ENCODE measurements at regions not wholly inside any gene's neighbourhood (a gene's known extent, or its start where the extent isn't known, plus 50 kb on each side); places are given as distances from the start of the nearest gene placed in this dataset.

GRCh38 chr17:10899281-10899680 lies 61.4 kb upstream of the PIRT start:
- H3K27me3 ChIP-seq (replicated peaks; ENCODE audit: insufficient read depth), result no peaks in the 10 kb centered on the region
- no peak for DNase-seq (ENCODE audit: low spot score)
- H3K9me3 ChIP-seq, result no peaks in the 10 kb centered on the region
- no peak for ATAC-seq (ENCODE audit: insufficient number of reproducible peaks, low FRiP score, low read depth)
- H3K4me1 ChIP-seq (ENCODE audit: control insufficient read depth in 1 of 2, low read depth in 2 of 2), result no peaks in the 10 kb centered on the region
- no peak overlapping the region for H3K4me3 ChIP-seq
- H3K27ac ChIP-seq, result no peak overlapping the region
- no peaks in the 10 kb centered on the region for H3K36me3 ChIP-seq
- TF ChIP-seq, protein P1, sequence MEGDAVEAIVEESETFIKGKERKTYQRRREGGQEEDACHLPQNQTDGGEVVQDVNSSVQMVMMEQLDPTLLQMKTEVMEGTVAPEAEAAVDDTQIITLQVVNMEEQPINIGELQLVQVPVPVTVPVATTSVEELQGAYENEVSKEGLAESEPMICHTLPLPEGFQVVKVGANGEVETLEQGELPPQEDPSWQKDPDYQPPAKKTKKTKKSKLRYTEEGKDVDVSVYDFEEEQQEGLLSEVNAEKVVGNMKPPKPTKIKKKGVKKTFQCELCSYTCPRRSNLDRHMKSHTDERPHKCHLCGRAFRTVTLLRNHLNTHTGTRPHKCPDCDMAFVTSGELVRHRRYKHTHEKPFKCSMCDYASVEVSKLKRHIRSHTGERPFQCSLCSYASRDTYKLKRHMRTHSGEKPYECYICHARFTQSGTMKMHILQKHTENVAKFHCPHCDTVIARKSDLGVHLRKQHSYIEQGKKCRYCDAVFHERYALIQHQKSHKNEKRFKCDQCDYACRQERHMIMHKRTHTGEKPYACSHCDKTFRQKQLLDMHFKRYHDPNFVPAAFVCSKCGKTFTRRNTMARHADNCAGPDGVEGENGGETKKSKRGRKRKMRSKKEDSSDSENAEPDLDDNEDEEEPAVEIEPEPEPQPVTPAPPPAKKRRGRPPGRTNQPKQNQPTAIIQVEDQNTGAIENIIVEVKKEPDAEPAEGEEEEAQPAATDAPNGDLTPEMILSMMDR (IDR thresholded peaks at IDR 0.05), result no peak

DNA sequence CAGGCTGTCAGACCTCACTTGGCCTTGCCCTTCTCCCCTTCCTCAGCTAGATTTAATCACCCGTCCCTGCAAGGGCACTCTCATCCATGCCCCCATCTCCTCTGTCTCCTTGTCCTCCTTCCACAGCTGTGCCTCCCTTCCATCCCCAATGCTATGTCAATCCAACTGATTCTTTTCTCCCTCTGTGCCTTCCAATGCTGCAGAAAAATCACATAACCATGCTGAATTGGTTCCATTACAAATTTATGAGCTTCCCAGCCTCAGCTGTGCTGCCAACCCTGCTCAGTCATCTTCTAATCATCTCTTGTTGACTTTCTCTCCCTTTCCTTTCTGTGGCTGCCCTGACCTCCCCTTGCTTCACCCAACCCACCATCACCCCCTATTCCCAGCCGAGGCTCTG lies 56.3 kb upstream of the PIRT start:
- Histone ChIP-seq H3K27me3 (replicated peaks; ENCODE audit: insufficient read depth) (no peaks in the 10 kb centered on the region), H3K4me3 (no peak overlapping the region), H3K9me3 (no peaks in the 10 kb centered on the region), H3K36me3 (no peaks in the 10 kb centered on the region), H3K27ac (no peak overlapping the region), H3K4me1 (ENCODE audit: control insufficient read depth in 1 of 2, low read depth in 2 of 2) (no peaks in the 10 kb centered on the region)
- DNase-seq (ENCODE audit: low spot score), result no peak
- ATAC-seq (ENCODE audit: insufficient number of reproducible peaks, low FRiP score, low read depth), result no peak
- TF ChIP-seq, protein P1 (IDR thresholded peaks at IDR 0.05), result no peak

- Histone ChIP-seq H3K4me1 (ENCODE audit: control insufficient read depth in 1 of 2, low read depth in 2 of 2) (no peaks in the 10 kb centered on the region), H3K36me3 (no peaks in the 10 kb centered on the region), H3K9me3 (no peaks in the 10 kb centered on the region), H3K4me3 (no peak overlapping the region), H3K27ac (no peak overlapping the region), H3K27me3 (replicated peaks; ENCODE audit: insufficient read depth) (no peaks in the 10 kb centered on the region)
- TF ChIP-seq, protein P1 (IDR thresholded peaks at IDR 0.05), result no peak
- DNase-seq (ENCODE audit: low spot score) (no peak), ATAC-seq (ENCODE audit: insufficient number of reproducible peaks, low FRiP score, low read depth) (no peak)
Observed at GRCh38 chr17:10888858-10889257, 51.0 kb upstream of the PIRT start.
